ENCODE measurements at regions not wholly inside any gene's neighbourhood (a gene's known extent, or its start where the extent isn't known, plus 50 kb on each side); places are given as distances from the start of the nearest gene placed in this dataset.

DNA sequence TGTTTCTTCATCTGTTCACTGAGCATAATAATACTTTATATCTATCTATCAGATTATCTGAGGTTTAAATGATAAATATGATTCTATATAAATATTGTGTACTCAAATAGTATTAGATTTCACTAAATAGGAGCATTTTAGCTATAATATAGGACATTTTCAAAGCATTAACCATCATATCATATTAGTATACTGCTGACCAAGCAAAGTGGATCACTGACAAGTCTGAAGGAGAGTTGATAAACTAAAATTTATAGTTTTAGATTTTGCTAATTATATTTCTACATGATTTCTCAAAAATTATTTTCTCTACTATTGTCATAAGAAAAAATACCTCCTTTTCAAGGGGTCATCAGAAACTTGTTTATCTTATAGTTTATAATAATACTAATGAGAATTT lies 937.8 kb upstream of the LRATD1 start:
- FAIRE-seq (no peak), DNase-seq (ENCODE audit: low read depth, low spot score) (no peak)
- POLR2A ChIA-PET = no interaction called here
- no peaks in the 10 kb centered on the region for H3K79me2 ChIP-seq (ENCODE audit: control insufficient read depth, insufficient read depth, low read length)
- no peaks in the 10 kb centered on the region for H3K36me3 ChIP-seq (ENCODE audit: control insufficient read depth in 2 of 2, extremely low read depth in 1 of 2, insufficient read depth in 2 of 2, low read length in 2 of 2)
- no peak overlapping the region for H3K4me2 ChIP-seq (ENCODE audit: insufficient read depth, low read length)
- no TSS peak for BruUV-seq (replicated peaks)
- TF ChIP-seq POLR2A (IDR thresholded peaks at IDR 0.05; ENCODE audit: low read depth, low read length) (no peak), MAX (IDR thresholded peaks at IDR 0.05; ENCODE audit: insufficient read depth, insufficient read length) (no peak), FOS (IDR thresholded peaks at IDR 0.05; ENCODE audit: borderline replicate concordance, insufficient read depth, low read length) (no peak), CTCF (IDR thresholded peaks at IDR 0.05; ENCODE audit: extremely low read depth in 1 of 2, insufficient read depth in 1 of 2, low read depth in 1 of 2, low read length in 2 of 2) (no peak), POLR2AphosphoS5 (IDR thresholded peaks at IDR 0.05; ENCODE audit: insufficient read depth, low read depth, low read length) (no peak), EZH2 (IDR thresholded peaks at IDR 0.05; ENCODE audit: borderline replicate concordance, low read depth, low read length, severe bottlenecking) (no peak)
- no peaks in the 10 kb centered on the region for H4K20me1 ChIP-seq (replicated peaks; ENCODE audit: control insufficient read depth, extremely low read depth, insufficient read depth, low read length)
- H3K4me3 ChIP-seq (replicated peaks in 1 of 3; ENCODE audit: insufficient read depth in 1 of 3, low read depth in 1 of 3, low read length in 3 of 3) = no peak overlapping the region
- no peak overlapping the region for H3K9ac ChIP-seq (replicated peaks; ENCODE audit: extremely low read depth, insufficient read depth, low read length)
- CTCF ChIA-PET = no interaction called here
- dilution Hi-C loops (cut with MboI; ENCODE audit: extremely low pct_ligation_motif_present, low sequenced_read_pairs) (no loop called here), intact Hi-C loops (cut with micrococcal nuclease) (no loop called here)
- no peaks in the 10 kb centered on the region for H3K27me3 ChIP-seq (ENCODE audit: control insufficient read depth in 2 of 2, insufficient read depth in 2 of 2, low read length in 2 of 2)
- H3K27ac ChIP-seq (ENCODE audit: insufficient read depth, low read depth, low read length) = no peak overlapping the region
- H2AFZ ChIP-seq (ENCODE audit: low read depth, low read length) = no peak overlapping the region
- H3K4me1 ChIP-seq (ENCODE audit: control insufficient read depth, extremely low read depth, insufficient read depth, low read length) = no peaks in the 10 kb centered on the region
- no peaks in the 10 kb centered on the region for H3K9me1 ChIP-seq (replicated peaks; ENCODE audit: control insufficient read depth, extremely low read depth, insufficient read depth, low read length)
- H3K9me3 ChIP-seq (replicated peaks; ENCODE audit: control insufficient read depth, insufficient read depth, low read length) = no peaks in the 10 kb centered on the region

DNA sequence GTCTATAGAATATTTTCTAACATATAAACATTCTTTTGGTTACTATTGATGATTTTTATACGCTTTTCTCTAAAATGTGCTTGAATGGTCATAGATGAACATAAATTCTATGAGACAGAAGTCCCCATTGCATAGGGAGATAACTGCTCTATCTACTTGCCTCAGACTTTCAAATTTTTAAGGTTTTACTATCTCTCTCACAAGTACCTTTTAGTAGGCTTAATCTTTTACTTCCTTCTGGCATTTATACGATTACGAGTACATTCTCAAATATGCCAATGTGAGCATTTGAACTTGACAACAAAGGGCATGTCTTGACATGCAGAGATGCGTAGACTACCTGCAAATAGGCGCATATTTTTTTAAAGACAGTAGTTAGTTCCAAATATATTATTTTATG lies 935.9 kb upstream of the LRATD1 start:
- H3K4me1 ChIP-seq (ENCODE audit: control insufficient read depth, extremely low read depth, insufficient read depth, low read length) = no peaks in the 10 kb centered on the region
- no peak overlapping the region for H3K9ac ChIP-seq (replicated peaks; ENCODE audit: extremely low read depth, insufficient read depth, low read length)
- dilution Hi-C loops (cut with MboI; ENCODE audit: extremely low pct_ligation_motif_present, low sequenced_read_pairs) = no loop called here
- H3K79me2 ChIP-seq (ENCODE audit: control insufficient read depth, insufficient read depth, low read length) = no peaks in the 10 kb centered on the region
- no peaks in the 10 kb centered on the region for H3K36me3 ChIP-seq (ENCODE audit: control insufficient read depth in 2 of 2, extremely low read depth in 1 of 2, insufficient read depth in 2 of 2, low read length in 2 of 2)
- H4K20me1 ChIP-seq (replicated peaks; ENCODE audit: control insufficient read depth, extremely low read depth, insufficient read depth, low read length) = no peaks in the 10 kb centered on the region
- no peak for DNase-seq (ENCODE audit: low read depth, low spot score)
- no peaks in the 10 kb centered on the region for H3K9me3 ChIP-seq (replicated peaks; ENCODE audit: control insufficient read depth, insufficient read depth, low read length)
- ChIA-PET CTCF (no interaction called here), POLR2A (no interaction called here)
- no peak overlapping the region for H3K4me2 ChIP-seq (ENCODE audit: insufficient read depth, low read length)
- H3K4me3 ChIP-seq (replicated peaks in 1 of 3; ENCODE audit: insufficient read depth in 1 of 3, low read depth in 1 of 3, low read length in 3 of 3) = no peak overlapping the region
- no peaks in the 10 kb centered on the region for H3K27me3 ChIP-seq (ENCODE audit: control insufficient read depth in 2 of 2, insufficient read depth in 2 of 2, low read length in 2 of 2)
- no peak for TF ChIP-seq GATA2 (IDR thresholded peaks at IDR 0.05; ENCODE audit: insufficient read depth, insufficient read length, low read depth, low read length)
- no peak for TF ChIP-seq MAX (IDR thresholded peaks at IDR 0.05; ENCODE audit: insufficient read depth, insufficient read length)
- no peak for TF ChIP-seq FOS (IDR thresholded peaks at IDR 0.05; ENCODE audit: borderline replicate concordance, insufficient read depth, low read length)
- no peak for TF ChIP-seq CTCF (IDR thresholded peaks at IDR 0.05; ENCODE audit: extremely low read depth in 1 of 2, insufficient read depth in 1 of 2, low read depth in 1 of 2, low read length in 2 of 2)
- TF ChIP-seq MYC (IDR thresholded peaks at IDR 0.05; ENCODE audit: low read depth, low read length) = no peak
- TF ChIP-seq EZH2 (IDR thresholded peaks at IDR 0.05; ENCODE audit: borderline replicate concordance, low read depth, low read length, severe bottlenecking) = no peak
- no peak for TF ChIP-seq JUN (IDR thresholded peaks at IDR 0.05; ENCODE audit: borderline replicate concordance, insufficient read depth, insufficient read length, low read depth)
- TF ChIP-seq POLR2AphosphoS5 (IDR thresholded peaks at IDR 0.05; ENCODE audit: insufficient read depth, low read depth, low read length) = no peak
- no peak for TF ChIP-seq POLR2A (IDR thresholded peaks at IDR 0.05; ENCODE audit: low read depth, low read length)
- H2AFZ ChIP-seq (ENCODE audit: low read depth, low read length) = no peak overlapping the region
- no peaks in the 10 kb centered on the region for H3K9me1 ChIP-seq (replicated peaks; ENCODE audit: control insufficient read depth, extremely low read depth, insufficient read depth, low read length)
- no TSS peak for BruUV-seq (replicated peaks)
- intact Hi-C loops (cut with micrococcal nuclease) = no loop called here
- no peak for FAIRE-seq
- H3K27ac ChIP-seq (ENCODE audit: insufficient read depth, low read depth, low read length) = no peak overlapping the region

Data from endothelial cell of umbilical vein (primary cell).